Activated CD4-positive, alpha-beta T cell treated with anti-CD3 and anti-CD28 coated beads, Interleukin-2, amount 10 ng/mL, durations not matched to agents 24 days and 14 days (primary cell): ENCODE measurements at regions not wholly inside any gene's neighbourhood (a gene's known extent, or its start where the extent isn't known, plus 50 kb on each side); places are given as distances from the start of the nearest gene placed in this dataset.
"Not testable (repeated sequence)": the region's sequence is repeated elsewhere in the genome, so short reads cannot be mapped to it uniquely, and the experiment has no call there.

Source experiments
- DNase-seq: peaks from one replicate; pipeline ENCODE4 v3.0.0; 2022
- H3K27ac Mint-ChIP-seq: one replicate; pipeline ENCODE4 v1.8.0; 2022; ENCODE audit warnings: mild to moderate bottlenecking, mixed read lengths
- H3K27me3 Mint-ChIP-seq: one replicate; pipeline ENCODE4 v1.8.0; 2022; ENCODE audit warnings: mixed read lengths
- H3K36me3 Mint-ChIP-seq: one replicate; pipeline ENCODE4 v1.8.0; 2022; ENCODE audit warnings: low read depth, mild to moderate bottlenecking, mixed read lengths
- H3K4me1 Mint-ChIP-seq: one replicate; pipeline ENCODE4 v1.8.0; 2021; ENCODE audit warnings: mixed read lengths
- H3K4me3 Mint-ChIP-seq: one replicate; pipeline ENCODE4 v1.8.0; 2022; ENCODE audit warnings: mild to moderate bottlenecking, moderate library complexity, mixed read lengths
- H3K9me3 Mint-ChIP-seq: one replicate; pipeline ENCODE4 v1.8.0; 2021; ENCODE audit warnings: mixed read lengths
- intact Hi-C: fragments of 100-400 bp; cut with micrococcal nuclease; formaldehyde crosslinking; loops from one replicate; pipeline ENCODE4 v1.15.1; 2023

DNA sequence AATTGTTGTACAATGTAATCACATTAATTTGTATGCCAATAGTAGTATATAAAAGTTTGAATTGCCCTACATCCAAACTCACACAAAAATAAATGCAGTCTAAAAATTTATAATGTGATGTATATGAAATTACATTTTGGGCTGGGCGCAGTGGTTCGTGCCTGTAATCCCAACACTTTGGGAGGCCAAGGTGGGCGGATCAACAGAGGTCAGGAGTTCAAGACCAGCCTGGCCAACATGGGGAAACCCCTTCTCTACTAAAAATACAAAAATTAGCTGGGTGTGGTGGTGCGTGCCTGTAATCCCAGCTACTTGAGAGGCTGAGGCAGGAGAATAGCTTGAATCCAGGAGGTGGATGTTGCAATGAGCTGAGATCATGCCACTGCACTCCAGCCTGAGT lies 503.6 kb upstream of the TPTE start:
- DNase-seq, H3K9me3 Mint-ChIP-seq, H3K27ac Mint-ChIP-seq, intact Hi-C loops, H3K27me3 Mint-ChIP-seq, H3K4me3 Mint-ChIP-seq, H3K36me3 Mint-ChIP-seq, H3K4me1 Mint-ChIP-seq: not testable (repeated sequence)

DNA sequence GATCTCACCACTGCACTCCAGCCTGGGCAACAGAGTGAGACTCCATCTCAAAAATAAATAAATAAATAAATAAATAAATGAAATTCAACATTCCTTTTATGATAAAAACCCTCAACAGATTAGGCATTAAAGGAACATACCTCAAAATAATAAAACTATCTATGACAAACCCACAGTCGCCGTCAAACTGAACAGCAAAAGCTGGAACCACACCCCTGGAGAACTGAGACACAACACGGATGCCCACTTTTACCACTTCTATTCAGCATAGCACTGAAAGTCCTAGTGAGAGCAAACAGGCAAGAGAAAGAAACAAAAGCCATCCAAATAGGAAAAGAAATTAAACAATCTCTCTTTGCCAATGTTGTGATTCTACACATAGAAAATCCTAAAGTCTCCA lies 499.9 kb upstream of the TPTE start:
- peaks cover 15% of the 10 kb centered on the region for H3K9me3 Mint-ChIP-seq
- not testable (repeated sequence) for H3K27me3 Mint-ChIP-seq, DNase-seq

DNA sequence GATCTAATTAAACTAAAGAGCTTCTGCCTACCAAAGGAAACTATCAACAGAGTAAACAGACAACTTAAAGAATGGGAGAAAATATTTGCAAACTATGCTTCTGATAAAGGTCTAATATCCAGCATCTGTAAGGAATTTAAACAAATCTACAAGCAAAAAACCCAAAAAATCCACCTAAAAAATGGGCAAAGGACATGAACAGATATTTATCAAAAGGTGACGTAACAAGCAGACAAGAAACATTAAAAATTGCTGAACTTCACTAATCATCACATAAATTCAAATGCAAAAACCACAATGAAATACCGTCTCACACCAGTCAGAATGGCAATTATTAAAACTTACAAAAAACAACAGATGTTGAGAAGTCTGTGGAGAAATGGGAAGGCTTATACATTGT lies 498.6 kb upstream of the TPTE start:
- H3K36me3 Mint-ChIP-seq, H3K9me3 Mint-ChIP-seq, DNase-seq, intact Hi-C loops, H3K27ac Mint-ChIP-seq, H3K4me1 Mint-ChIP-seq, H3K27me3 Mint-ChIP-seq, H3K4me3 Mint-ChIP-seq: not testable (repeated sequence)

More for the DNA sequence above, 499.9 kb upstream of the TPTE start:
- H3K4me1 Mint-ChIP-seq, H3K27ac Mint-ChIP-seq, H3K36me3 Mint-ChIP-seq, H3K4me3 Mint-ChIP-seq, intact Hi-C loops: not testable (repeated sequence)
